H1 (cell line): ENCODE measurements at regions not wholly inside any gene's neighbourhood (a gene's known extent, or its start where the extent isn't known, plus 50 kb on each side); places are given as distances from the start of the nearest gene placed in this dataset.

Source experiments
- CTCF ChIA-PET: fragments of 300-600 bp; sonication (Branson Sonifier 250); formaldehyde crosslinking; loops from one replicate; lab custom pipeline; 2021; ENCODE audit not compliant: partially characterized antibody; lab: Charles Lee
- POLR2A ChIA-PET: fragments of 300-600 bp; sonication (Branson Sonifier 250); formaldehyde crosslinking; loops from one replicate; lab custom pipeline; 2021; ENCODE audit warnings: inconsistent platforms; ENCODE audit not compliant: partially characterized antibody; lab: Charles Lee
- DNase-seq, 2 experiments: peaks; one replicate each; pipeline versions ENCODE4 v3.0.0 to v3.0.0-alpha.2; 2010 to 2022; ENCODE audit warnings: low spot score in 2 of 2, low read depth in 1 of 2, mixed read lengths in 1 of 2
- FAIRE-seq: peaks from 2 replicates; lab custom pipeline; 2011; peaks lifted over from hg19 to GRCh38; lab: Jason Lieb, UNC
- H2AFZ ChIP-seq: 2 replicates; pipeline ENCODE4 v1.8.1; 2012; ENCODE audit warnings: low read length, inconsistent platforms
- H2AK5ac ChIP-seq: 2 replicates; pipeline ENCODE4 v1.6.1; 2013; ENCODE audit warnings: low read depth, low read length
- H2BK120ac ChIP-seq: replicated peaks from 2 replicates; pipeline ENCODE3; 2013; ENCODE audit warnings: low read depth, low read length, inconsistent platforms
- H2BK12ac ChIP-seq: 2 replicates; pipeline ENCODE4 v1.6.1; 2013; ENCODE audit warnings: low read depth, low read length
- H2BK15ac ChIP-seq: 2 replicates; pipeline ENCODE4 v1.6.1; 2013; ENCODE audit warnings: low read length
- H2BK20ac ChIP-seq: 2 replicates; pipeline ENCODE4 v1.6.1; 2013; ENCODE audit warnings: low read length
- H2BK5ac ChIP-seq: 2 replicates; pipeline ENCODE4 v1.6.1; 2013; ENCODE audit warnings: low read depth, low read length
- H3K14ac ChIP-seq: 2 replicates; pipeline ENCODE4 v1.6.1; 2013; ENCODE audit warnings: inconsistent platforms; ENCODE audit not compliant: insufficient read length
- H3K18ac ChIP-seq: 2 replicates; pipeline ENCODE4 v1.6.1; 2013; ENCODE audit warnings: low read length; ENCODE audit errors: extremely low read depth
- H3K23ac ChIP-seq: 2 replicates; pipeline ENCODE4 v1.6.1; 2013; ENCODE audit warnings: inconsistent platforms; ENCODE audit not compliant: insufficient read length
- H3K23me2 ChIP-seq: 2 replicates; pipeline ENCODE4 v1.6.1; 2013; ENCODE audit warnings: low read depth, low read length
- H3K27ac ChIP-seq: 2 replicates; pipeline ENCODE4 v1.6.1; 2011; ENCODE audit warnings: low read depth, low read length, inconsistent platforms
- H3K27me3 ChIP-seq, 4 experiments: replicated peaks in 1 of 4; 1 replicate in 1 of 4; 2 replicates in 3 of 4; pipeline versions ENCODE4 v1.6.1 to v1.8.1; 2011 to 2013; ENCODE audit warnings: low read length in 3 of 4, mild to moderate bottlenecking in 3 of 4, inconsistent platforms in 2 of 4, mixed read lengths in 2 of 4, moderate library complexity in 1 of 4; ENCODE audit not compliant: control insufficient read depth in 3 of 4, insufficient read depth in 3 of 4; ENCODE audit errors: extremely low read depth in 1 of 4
- H3K36me3 ChIP-seq, 4 experiments: 2 replicates each; pipeline versions ENCODE4 v1.6.1 to v1.8.1; 2011 to 2013; ENCODE audit warnings: mild to moderate bottlenecking in 4 of 4, low read length in 3 of 4, moderate library complexity in 2 of 4, control low read depth in 1 of 4, inconsistent platforms in 1 of 4; ENCODE audit not compliant: insufficient read depth in 4 of 4, control insufficient read depth in 2 of 4
- H3K4ac ChIP-seq: replicated peaks from 2 replicates; pipeline ENCODE3; 2013; ENCODE audit warnings: low read length, low read depth, mixed read lengths, inconsistent platforms; ENCODE audit not compliant: insufficient read length
- H3K4me1 ChIP-seq, 4 experiments: replicated peaks in 1 of 4; 1 replicate in 1 of 4; 2 replicates in 3 of 4; pipeline versions ENCODE4 v1.6.1 to v1.8.1; 2011 to 2013; ENCODE audit warnings: low read length in 3 of 4, inconsistent platforms in 2 of 4, mixed read lengths in 1 of 4; ENCODE audit not compliant: insufficient read depth in 4 of 4, control insufficient read depth in 3 of 4
- H3K4me2 ChIP-seq, 2 experiments: 2 replicates each; pipeline versions ENCODE4 v1.6.1 to v1.8.1; 2011 to 2013; ENCODE audit warnings: low read depth in 2 of 2, low read length in 2 of 2, control low read depth in 1 of 2, inconsistent platforms in 1 of 2, mild to moderate bottlenecking in 1 of 2; ENCODE audit not compliant: insufficient read depth in 1 of 2
- H3K4me3 ChIP-seq, 4 experiments: fragments of 200-600, 300-600 bp in 1 of 4; sonication (generic), shearing (Covaris generic), sonication (Bioruptor Twin) in 1 of 4; 2 replicates each; pipeline versions ENCODE4 v1.5.1 to v1.8.1; 2011 to 2016; ENCODE audit warnings: low read length in 4 of 4, low read depth in 3 of 4, control low read depth in 2 of 4, inconsistent platforms in 2 of 4, mild to moderate bottlenecking in 2 of 4, mixed read lengths in 1 of 4, moderate library complexity in 1 of 4; ENCODE audit not compliant: insufficient read depth in 2 of 4; ENCODE audit errors: extremely low read depth in 1 of 4
- H3K56ac ChIP-seq: replicated peaks from 2 replicates; pipeline ENCODE3; 2013; ENCODE audit warnings: low read depth, mild to moderate bottlenecking, mixed read lengths, low read length, inconsistent platforms; ENCODE audit not compliant: insufficient read length
- H3K79me1 ChIP-seq: 2 replicates; pipeline ENCODE4 v1.6.1; 2013; ENCODE audit warnings: low read depth, low read length, control low read depth
- H3K79me2 ChIP-seq, 2 experiments: 2 replicates each; pipeline versions ENCODE4 v1.6.1 to v1.8.1; 2012 to 2013; ENCODE audit warnings: low read length in 2 of 2, mild to moderate bottlenecking in 2 of 2, inconsistent platforms in 1 of 2; ENCODE audit not compliant: insufficient read depth in 2 of 2, control insufficient read depth in 1 of 2
- H3K9ac ChIP-seq, 4 experiments: replicated peaks in 1 of 4; 1 replicate in 1 of 4; 2 replicates in 3 of 4; pipeline versions ENCODE4 v1.6.1 to v1.8.1; 2011 to 2013; ENCODE audit warnings: low read depth in 3 of 4, low read length in 3 of 4, control low read depth in 2 of 4, mild to moderate bottlenecking in 2 of 4, moderate library complexity in 2 of 4, inconsistent platforms in 1 of 4; ENCODE audit errors: extremely low read depth in 1 of 4
- H3K9me3 ChIP-seq, 2 experiments: 2 replicates each; pipeline versions ENCODE4 v1.6.1 to v1.8.1; 2012 to 2013; ENCODE audit warnings: mild to moderate bottlenecking in 2 of 2, moderate library complexity in 2 of 2, control low read depth in 1 of 2, inconsistent platforms in 1 of 2, low read depth in 1 of 2, low read length in 1 of 2, mixed read lengths in 1 of 2; ENCODE audit not compliant: insufficient read depth in 2 of 2
- H4K20me1 ChIP-seq, 2 experiments: replicated peaks in 1 of 2; 2 replicates each; pipeline versions ENCODE3 to v1.8.1; 2011 to 2013; ENCODE audit warnings: inconsistent platforms in 2 of 2, low read length in 2 of 2, mild to moderate bottlenecking in 1 of 2; ENCODE audit not compliant: insufficient read depth in 2 of 2, control insufficient read depth in 1 of 2
- H4K5ac ChIP-seq: 2 replicates; pipeline ENCODE4 v1.6.1; 2013; ENCODE audit warnings: low read length, low read depth, mixed read lengths, inconsistent platforms; ENCODE audit not compliant: insufficient read length
- H4K8ac ChIP-seq: 2 replicates; pipeline ENCODE4 v1.8.0; 2013; ENCODE audit warnings: mild to moderate bottlenecking, moderate library complexity, low read length, inconsistent platforms; ENCODE audit not compliant: insufficient read depth; ENCODE audit errors: extremely low read depth
- H4K91ac ChIP-seq: replicated peaks from 2 replicates; pipeline ENCODE3; 2013; ENCODE audit warnings: low read length, mixed read lengths, inconsistent platforms; ENCODE audit not compliant: insufficient read length
- CBX5 ChIP-seq: fragments of 300-800, 300-1000 bp; sonication (generic); IDR thresholded peaks from 2 replicates; pipeline ENCODE4 v1.7.1; 2016; ENCODE audit warnings: antibody characterized with exemption, low read length, low read depth
- RBBP5 ChIP-seq: IDR thresholded peaks from 2 replicates; pipeline ENCODE4 v1.7.1; 2012; ENCODE audit warnings: low read depth, mild to moderate bottlenecking, inconsistent platforms, low read length, moderate library complexity, borderline replicate concordance
- TBP ChIP-seq: IDR thresholded peaks from 2 replicates; pipeline ENCODE4 v1.6.1; 2011; ENCODE audit warnings: low read depth, low read length, improper control_type of control experiment
- TEAD4 ChIP-seq: IDR thresholded peaks from 2 replicates; pipeline ENCODE4 v1.6.1; 2012; ENCODE audit warnings: low read depth, low read length, inconsistent platforms, mixed read lengths
- ZNF274 ChIP-seq: IDR thresholded peaks from 2 replicates; pipeline ENCODE4 v1.7.0; 2012; ENCODE audit warnings: low read length, borderline replicate concordance; ENCODE audit errors: extremely low read depth
- WGBS, 2 experiments: shearing (Covaris generic) in 1 of 2; methylation state at CpG; one replicate each; pipeline versions ENCODE4 v1.1.6 to v1.1.7; 2013 to 2015; ENCODE audit warnings: low lambda C conversion rate in 2 of 2, mixed read lengths in 2 of 2, inconsistent platforms in 1 of 2, low coverage in 1 of 2, missing lambda C conversion rate in 1 of 2; ENCODE audit not compliant: insufficient replicate concordance in 2 of 2, insufficient coverage in 1 of 2, insufficient read length in 1 of 2; ENCODE audit errors: extremely low coverage in 1 of 2, missing lambda C conversion rate in 1 of 2; 5-methylcytosine and 5-hydroxymethylcytosine counted together

DNA sequence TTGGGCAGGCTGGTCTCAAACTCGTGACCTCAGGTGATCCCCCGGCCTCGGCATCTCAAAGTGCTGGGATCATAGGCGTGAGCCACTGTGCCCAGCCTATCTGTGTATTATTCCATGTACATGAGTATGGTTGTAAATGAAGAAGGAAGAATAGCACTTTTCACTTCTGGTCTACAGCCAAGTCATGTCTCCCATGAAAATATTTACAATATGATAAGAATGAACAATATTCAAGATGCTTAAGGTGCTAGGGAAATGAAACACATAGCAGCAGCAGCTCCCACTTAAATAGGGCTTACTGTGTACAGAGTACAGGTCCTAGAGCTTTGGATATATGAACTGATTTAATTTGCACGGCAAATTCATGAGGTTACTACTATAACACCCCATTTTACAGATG is 70.3 kb upstream of the COL5A2 start:
- Histone ChIP-seq H3K4me1 (no peaks in the 10 kb centered on the region), H3K4ac (no peak overlapping the region), H3K14ac (no peak overlapping the region), H4K5ac (no peak overlapping the region), H2BK15ac (no peak overlapping the region), H3K36me3 (no peaks in the 10 kb centered on the region), H3K9ac (no peak overlapping the region), H2AFZ (no peak overlapping the region), H3K23me2 (no peaks in the 10 kb centered on the region), H3K79me2 (no peaks in the 10 kb centered on the region), H3K4me2 (no peak overlapping the region), H3K9me3 (no peaks in the 10 kb centered on the region), H2BK120ac (no peak overlapping the region), H4K20me1 (no peaks in the 10 kb centered on the region), H4K91ac (no peak overlapping the region), H3K27me3 (no peaks in the 10 kb centered on the region), H2BK20ac (no peak overlapping the region), H3K56ac (no peak overlapping the region), H2BK5ac (no peak overlapping the region), H2AK5ac (no peak overlapping the region), H3K18ac (no peak overlapping the region), H2BK12ac (no peak overlapping the region), H4K8ac (no peak overlapping the region), H3K79me1 (no peaks in the 10 kb centered on the region), H3K23ac (no peak overlapping the region), H3K27ac (no peak overlapping the region), H3K4me3 (no peak overlapping the region)
- 91% methylated on average over 5 of the region's 5 CpGs; no CpG with 5 or more reads in 1 of the 2 experiments for WGBS, 2 experiments
- FAIRE-seq: no peak
- no peak for DNase-seq
- POLR2A ChIA-PET: no interaction called here
- CTCF ChIA-PET: interaction anchor here (1.1 to 1.2 kb wide), 2 partner anchors 72 to 225 kb away, joined by 3 read pairs; no protein-coding TSS in a partner anchor
- TF ChIP-seq TBP (no peak), ZNF274 (no peak), TEAD4 (no peak), RBBP5 (no peak), CBX5 (no peak)
